GM21447 (cell line): ENCODE measurements at regions not wholly inside any gene's neighbourhood (a gene's known extent, or its start where the extent isn't known, plus 50 kb on each side); places are given as distances from the start of the nearest gene placed in this dataset.

ENCODE experiments used
- ATAC-seq: cut with Tn5 transposase; IDR thresholded peaks from one replicate; pipeline ENCODE4 v1.9.1; 2021; ENCODE audit not compliant: unreplicated experiment

GRCh38 chr4:137641544-137641943 lies 109.2 kb upstream of the PCDH18 start:
- no peak for ATAC-seq

GRCh38 chr4:137640838-137641158 lies 108.5 kb upstream of the PCDH18 start:
- no peak for ATAC-seq

GRCh38 chr4:137640156-137640837 lies 108.0 kb upstream of the PCDH18 start:
- ATAC-seq, result no peak

- ATAC-seq, result no peak
Observed at GRCh38 chr4:137638934-137639333, 106.6 kb upstream of the PCDH18 start.

GRCh38 chr4:137635601-137636000 lies 103.3 kb upstream of the PCDH18 start:
- no peak for ATAC-seq

- ATAC-seq, result no peak
Observed at GRCh38 chr4:137635108-137635507, 102.8 kb upstream of the PCDH18 start.

- no peak for ATAC-seq
Observed at GRCh38 chr4:137632842-137633241, 100.5 kb upstream of the PCDH18 start.

GRCh38 chr4:137631605-137632004 lies 99.3 kb upstream of the PCDH18 start:
- ATAC-seq, result no peak

GRCh38 chr4:137630252-137630651 lies 98.0 kb upstream of the PCDH18 start:
- no peak for ATAC-seq

GRCh38 chr4:137627739-137628460 lies 95.6 kb upstream of the PCDH18 start:
- no peak for ATAC-seq

- ATAC-seq, result no peak
Observed at GRCh38 chr4:137626942-137627738, 94.8 kb upstream of the PCDH18 start.

- no peak for ATAC-seq
Observed at GRCh38 chr4:137623013-137623412, 90.7 kb upstream of the PCDH18 start.

- no peak for ATAC-seq
Observed at GRCh38 chr4:137621056-137621455, 88.8 kb upstream of the PCDH18 start.

GRCh38 chr4:137614491-137614890 lies 82.2 kb upstream of the PCDH18 start:
- no peak for ATAC-seq

GRCh38 chr4:137611998-137612700 lies 79.9 kb upstream of the PCDH18 start:
- no peak for ATAC-seq

- no peak for ATAC-seq
Observed at GRCh38 chr4:137610960-137611359, 78.7 kb upstream of the PCDH18 start.

GRCh38 chr4:137609718-137610430 lies 77.6 kb upstream of the PCDH18 start:
- no peak for ATAC-seq

- ATAC-seq, result no peak
Observed at GRCh38 chr4:137608085-137608484, 75.8 kb upstream of the PCDH18 start.

- no peak for ATAC-seq
Observed at GRCh38 chr4:137602436-137602835, 70.1 kb upstream of the PCDH18 start.

- no peak for ATAC-seq
Observed at GRCh38 chr4:137601934-137602333, 69.6 kb upstream of the PCDH18 start.

GRCh38 chr4:137599734-137600133 lies 67.4 kb upstream of the PCDH18 start:
- ATAC-seq, result no peak
